Left lung (tissue), 4 donors: ENCODE measurements at regions not wholly inside any gene's neighbourhood (a gene's known extent, or its start where the extent isn't known, plus 50 kb on each side); places are given as distances from the start of the nearest gene placed in this dataset.

ENCODE experiments used
- ATAC-seq: fragments of 200-7000 bp; cut with Tn5 transposase; one replicate; pipeline ENCODE4 v1.9.1; 2020; ENCODE audit warnings: moderate library complexity
- DNase-seq, 4 donors: peaks; one replicate each; pipeline ENCODE4 v3.0.0-alpha.2; 2013 to 2020
- H3K27ac ChIP-seq, 2 donors: fragments of 200-600 bp; sonication (generic) in 1 of 2; one replicate each; pipeline versions ENCODE4 v1.5.0 to v1.8.0; 2020 to 2021
- H3K27me3 ChIP-seq, 2 donors: fragments of 200-600 bp; sonication (generic) in 1 of 2; one replicate each; pipeline versions ENCODE4 v1.5.0 to v1.8.0; 2020 to 2021
- H3K36me3 ChIP-seq, 2 donors: fragments of 200-600 bp; sonication (generic) in 1 of 2; one replicate each; pipeline versions ENCODE4 v1.5.0 to v1.8.0; 2020 to 2021
- H3K4me1 ChIP-seq, 2 donors: fragments of 200-600 bp; one replicate each; pipeline ENCODE4 v1.8.0; 2021
- H3K4me3 ChIP-seq, 2 donors: fragments of 200-600 bp; sonication (generic) in 1 of 2; one replicate each; pipeline versions ENCODE4 v1.5.0 to v1.8.0; 2020 to 2021; ENCODE audit warnings: mild to moderate bottlenecking in 1 of 2
- H3K9me3 ChIP-seq, 2 donors: fragments of 200-600 bp; sonication (generic) in 1 of 2; one replicate each; pipeline versions ENCODE4 v1.5.0 to v1.8.0; 2020 to 2021
- CTCF ChIP-seq, 2 donors: fragments of 200-600 bp; sonication (generic) in 1 of 2; IDR thresholded peaks; one replicate each; pipeline versions ENCODE4 v1.5.0 to v1.8.0; 2021; ENCODE audit warnings: antibody characterized with exemption in 2 of 2
- intact Hi-C, 2 donors: fragments of 100-400 bp; cut with DNase I; formaldehyde crosslinking; loops; one replicate each; pipeline versions ENCODE4 v1.11.2 to v1.14.2; 2022
- donor health status: DM: no; HTN: yes; CAD: no.
- donor health status: DM: no; HTN: no; CAD: no.

GRCh38 chr3:110199588-110199943 is 862.2 kb upstream of the DPPA4 start:
- DNase-seq (no peak), ATAC-seq (peak; percentile 66)
- no peak for TF ChIP-seq CTCF (IDR thresholded peaks at IDR 0.05)
- Histone ChIP-seq H3K27me3 (no peaks in the 10 kb centered on the region), H3K27ac (no peak overlapping the region), H3K36me3 (no peaks in the 10 kb centered on the region), H3K9me3 (peaks cover 0 to 8% of the 10 kb centered on the region in 2 donors), H3K4me1 (no peaks in the 10 kb centered on the region), H3K4me3 (no peak overlapping the region)
- intact Hi-C loops: no loop called here

- intact Hi-C loops: no loop called here
- Histone ChIP-seq H3K4me3 (no peak overlapping the region), H3K27me3 (no peaks in the 10 kb centered on the region), H3K27ac (no peak overlapping the region), H3K36me3 (no peaks in the 10 kb centered on the region), H3K4me1 (no peaks in the 10 kb centered on the region), H3K9me3 (peaks cover 0 to 7% of the 10 kb centered on the region in 2 donors)
- DNase-seq (no peak), ATAC-seq (no peak)
- TF ChIP-seq CTCF (IDR thresholded peaks at IDR 0.05): no peak
Measured at GRCh38 chr3:110210086-110210660, 861.4 kb upstream of the NECTIN3 start.

GRCh38 chr3:110226645-110227044 is 845.0 kb upstream of the NECTIN3 start:
- Histone ChIP-seq H3K27ac (no peak overlapping the region), H3K4me1 (no peaks in the 10 kb centered on the region), H3K9me3 (no peaks in the 10 kb centered on the region), H3K27me3 (no peaks in the 10 kb centered on the region), H3K36me3 (no peaks in the 10 kb centered on the region), H3K4me3 (no peak overlapping the region)
- intact Hi-C loops: no loop called here
- ATAC-seq (no peak), DNase-seq (no peak)
- TF ChIP-seq CTCF (IDR thresholded peaks at IDR 0.05): no peak

- Histone ChIP-seq H3K27ac (no peak overlapping the region), H3K4me3 (no peak overlapping the region), H3K9me3 (no peaks in the 10 kb centered on the region), H3K27me3 (no peaks in the 10 kb centered on the region), H3K4me1 (no peaks in the 10 kb centered on the region), H3K36me3 (no peaks in the 10 kb centered on the region)
- intact Hi-C loops: no loop called here
- ATAC-seq: no peak
- TF ChIP-seq CTCF (IDR thresholded peaks at IDR 0.05): no peak
- peak in 2 of 4 donors; percentile 26 to 47 for DNase-seq
Measured at GRCh38 chr3:110227991-110228390, 843.6 kb upstream of the NECTIN3 start.

GRCh38 chr3:110234831-110235230 is 836.8 kb upstream of the NECTIN3 start:
- Histone ChIP-seq H3K9me3 (no peaks in the 10 kb centered on the region), H3K36me3 (peaks cover 0 to 3% of the 10 kb centered on the region in 2 donors), H3K27me3 (no peaks in the 10 kb centered on the region), H3K4me3 (no peak overlapping the region), H3K27ac (no peak overlapping the region), H3K4me1 (no peaks in the 10 kb centered on the region)
- intact Hi-C loops: no loop called here
- no peak for ATAC-seq
- no peak for DNase-seq
- TF ChIP-seq CTCF (IDR thresholded peaks at IDR 0.05): no peak
